ENCODE measurements at regions not wholly inside any gene's neighbourhood (a gene's known extent, or its start where the extent isn't known, plus 50 kb on each side); places are given as distances from the start of the nearest gene placed in this dataset.

DNA sequence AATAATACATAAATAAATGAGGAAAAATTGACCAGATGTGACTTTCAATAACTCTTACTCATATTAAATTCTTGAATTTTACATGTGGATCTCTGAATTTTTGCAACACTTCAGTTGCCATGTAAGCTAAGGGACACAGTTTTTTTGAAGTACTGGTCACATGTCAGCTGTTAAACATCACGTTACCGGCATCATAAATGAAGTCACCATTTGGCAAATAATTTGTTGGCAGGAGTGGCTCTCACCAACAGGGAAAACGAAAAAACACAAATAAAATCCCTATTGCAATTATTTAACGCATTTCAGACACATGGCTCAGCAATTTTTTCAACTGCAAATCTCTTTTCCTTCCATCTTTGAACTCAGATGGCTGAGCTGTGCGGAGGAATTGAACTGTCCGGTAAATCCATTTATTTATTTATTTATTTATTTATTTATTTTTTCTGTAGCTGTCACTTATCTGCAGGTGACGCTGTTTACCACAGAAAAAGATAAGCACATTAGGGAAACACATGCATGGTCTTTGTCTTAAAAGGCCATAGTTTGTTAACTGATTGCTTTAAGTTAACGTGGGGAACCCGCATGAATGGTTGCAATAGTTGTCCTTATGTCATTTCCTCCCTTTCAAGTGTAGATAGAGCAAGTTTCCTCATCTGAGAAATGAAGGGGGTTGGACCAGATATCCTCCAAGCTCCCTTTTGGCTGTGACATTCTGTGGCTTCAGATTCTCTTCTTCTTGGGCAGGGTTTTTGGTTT lies 64.7 kb upstream of the JAZF1 start:
- Mint-ChIP-seq H3K27me3 (ENCODE audit: low read depth) (no peaks in the 10 kb centered on the region), H3K9me3 (peaks cover 6% of the 10 kb centered on the region), H3K36me3 (ENCODE audit: low read depth) (peaks cover 2% of the 10 kb centered on the region), H3K4me1 (no peaks in the 10 kb centered on the region), H3K4me3 (no peak overlapping the region), H3K27ac (ENCODE audit: unreplicated experiment) (no peak overlapping the region)
- TF ChIP-seq, protein P1, sequence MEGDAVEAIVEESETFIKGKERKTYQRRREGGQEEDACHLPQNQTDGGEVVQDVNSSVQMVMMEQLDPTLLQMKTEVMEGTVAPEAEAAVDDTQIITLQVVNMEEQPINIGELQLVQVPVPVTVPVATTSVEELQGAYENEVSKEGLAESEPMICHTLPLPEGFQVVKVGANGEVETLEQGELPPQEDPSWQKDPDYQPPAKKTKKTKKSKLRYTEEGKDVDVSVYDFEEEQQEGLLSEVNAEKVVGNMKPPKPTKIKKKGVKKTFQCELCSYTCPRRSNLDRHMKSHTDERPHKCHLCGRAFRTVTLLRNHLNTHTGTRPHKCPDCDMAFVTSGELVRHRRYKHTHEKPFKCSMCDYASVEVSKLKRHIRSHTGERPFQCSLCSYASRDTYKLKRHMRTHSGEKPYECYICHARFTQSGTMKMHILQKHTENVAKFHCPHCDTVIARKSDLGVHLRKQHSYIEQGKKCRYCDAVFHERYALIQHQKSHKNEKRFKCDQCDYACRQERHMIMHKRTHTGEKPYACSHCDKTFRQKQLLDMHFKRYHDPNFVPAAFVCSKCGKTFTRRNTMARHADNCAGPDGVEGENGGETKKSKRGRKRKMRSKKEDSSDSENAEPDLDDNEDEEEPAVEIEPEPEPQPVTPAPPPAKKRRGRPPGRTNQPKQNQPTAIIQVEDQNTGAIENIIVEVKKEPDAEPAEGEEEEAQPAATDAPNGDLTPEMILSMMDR (conservative IDR thresholded peaks at IDR 0.05), result no peak
- DNase-seq (ENCODE audit: low read depth, low spot score), result no peak

DNA sequence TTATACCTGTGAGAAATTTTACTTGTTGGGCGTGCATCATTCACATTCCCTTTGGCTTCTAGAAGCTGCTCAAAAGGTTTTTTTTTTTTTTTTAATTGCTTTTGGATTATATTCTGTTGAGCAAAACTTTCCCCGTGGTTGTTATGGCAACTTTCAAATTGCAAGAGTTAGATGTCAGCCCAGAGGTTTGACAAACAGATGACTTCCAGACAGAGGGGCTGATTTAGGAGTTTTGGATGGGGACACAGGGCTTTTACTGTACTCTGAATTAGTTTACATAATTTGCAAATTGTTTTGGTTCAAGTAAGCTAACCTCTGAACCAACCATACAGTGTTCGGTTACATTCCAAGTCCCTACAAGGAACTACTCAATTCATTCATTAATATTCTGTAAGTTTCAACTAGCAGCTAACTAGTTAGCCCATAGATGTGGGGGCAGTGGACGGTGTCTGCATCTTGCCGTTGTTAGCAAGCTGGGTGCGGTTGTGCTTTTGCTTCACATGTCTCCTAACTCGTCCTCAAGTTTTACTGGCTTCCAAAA lies 66.4 kb upstream of the JAZF1 start:
- Mint-ChIP-seq H3K4me3 (no peak overlapping the region), H3K27me3 (ENCODE audit: low read depth) (no peaks in the 10 kb centered on the region), H3K36me3 (ENCODE audit: low read depth) (peaks cover 2% of the 10 kb centered on the region), H3K27ac (ENCODE audit: unreplicated experiment) (no peak overlapping the region), H3K9me3 (peaks cover 6% of the 10 kb centered on the region), H3K4me1 (no peaks in the 10 kb centered on the region)
- TF ChIP-seq, protein P1 (conservative IDR thresholded peaks at IDR 0.05), result no peak
- no peak for DNase-seq (ENCODE audit: low read depth, low spot score)

DNA sequence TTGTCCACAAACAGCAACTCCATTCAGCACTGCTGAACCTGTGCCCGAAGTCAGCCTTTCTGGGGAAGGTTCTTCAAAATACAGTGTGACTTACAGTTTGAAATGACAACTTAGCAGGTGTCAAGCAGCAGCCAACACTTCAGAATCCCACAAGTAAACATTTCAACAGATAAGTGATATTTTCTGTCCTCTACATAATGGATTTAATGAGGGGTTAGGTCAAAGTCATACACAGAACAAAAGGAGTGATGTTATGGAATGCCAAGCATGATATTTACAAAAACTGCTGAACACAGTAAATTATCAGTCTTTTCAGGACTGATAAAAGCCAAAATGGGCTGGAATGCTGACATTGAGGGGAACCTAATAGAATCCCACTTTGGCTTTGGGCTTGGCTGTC lies 77.6 kb upstream of the JAZF1 start:
- TF ChIP-seq, protein P1 (conservative IDR thresholded peaks at IDR 0.05), result no peak
- DNase-seq (ENCODE audit: low read depth, low spot score), result no peak
- H3K4me3 Mint-ChIP-seq, result no peak overlapping the region
- H3K27me3 Mint-ChIP-seq (ENCODE audit: low read depth), result no peaks in the 10 kb centered on the region
- no peaks in the 10 kb centered on the region for H3K4me1 Mint-ChIP-seq
- H3K27ac Mint-ChIP-seq (ENCODE audit: unreplicated experiment), result no peak overlapping the region
- no peaks in the 10 kb centered on the region for H3K9me3 Mint-ChIP-seq
- peaks cover 3% of the 10 kb centered on the region for H3K36me3 Mint-ChIP-seq (ENCODE audit: low read depth)

DNA sequence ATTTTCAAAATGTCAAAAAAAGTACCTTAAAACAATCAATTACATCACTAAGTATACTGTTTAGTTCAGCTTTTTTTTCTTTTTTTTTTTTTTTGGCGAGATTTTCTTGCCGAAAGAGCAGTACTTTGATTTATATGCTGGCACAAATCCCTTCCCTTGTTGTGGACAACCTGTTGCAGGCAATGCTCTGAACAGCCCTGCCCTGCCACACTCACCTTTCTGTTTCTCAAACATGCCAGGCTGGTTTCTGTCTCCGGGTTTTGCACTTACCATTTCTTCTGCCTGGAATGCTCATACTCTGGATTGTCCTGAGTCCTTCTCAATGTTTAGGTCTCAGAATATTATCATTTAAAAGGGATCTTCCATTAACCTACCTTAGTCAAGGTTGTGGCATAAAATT lies 80.4 kb upstream of the JAZF1 start:
- Mint-ChIP-seq H3K27ac (ENCODE audit: unreplicated experiment) (no peak overlapping the region), H3K27me3 (ENCODE audit: low read depth) (no peaks in the 10 kb centered on the region), H3K4me3 (no peak overlapping the region), H3K4me1 (no peaks in the 10 kb centered on the region), H3K9me3 (no peaks in the 10 kb centered on the region), H3K36me3 (ENCODE audit: low read depth) (peaks cover 3% of the 10 kb centered on the region)
- no peak for DNase-seq (ENCODE audit: low read depth, low spot score)
- TF ChIP-seq, protein P1 (conservative IDR thresholded peaks at IDR 0.05), result no peak

DNA sequence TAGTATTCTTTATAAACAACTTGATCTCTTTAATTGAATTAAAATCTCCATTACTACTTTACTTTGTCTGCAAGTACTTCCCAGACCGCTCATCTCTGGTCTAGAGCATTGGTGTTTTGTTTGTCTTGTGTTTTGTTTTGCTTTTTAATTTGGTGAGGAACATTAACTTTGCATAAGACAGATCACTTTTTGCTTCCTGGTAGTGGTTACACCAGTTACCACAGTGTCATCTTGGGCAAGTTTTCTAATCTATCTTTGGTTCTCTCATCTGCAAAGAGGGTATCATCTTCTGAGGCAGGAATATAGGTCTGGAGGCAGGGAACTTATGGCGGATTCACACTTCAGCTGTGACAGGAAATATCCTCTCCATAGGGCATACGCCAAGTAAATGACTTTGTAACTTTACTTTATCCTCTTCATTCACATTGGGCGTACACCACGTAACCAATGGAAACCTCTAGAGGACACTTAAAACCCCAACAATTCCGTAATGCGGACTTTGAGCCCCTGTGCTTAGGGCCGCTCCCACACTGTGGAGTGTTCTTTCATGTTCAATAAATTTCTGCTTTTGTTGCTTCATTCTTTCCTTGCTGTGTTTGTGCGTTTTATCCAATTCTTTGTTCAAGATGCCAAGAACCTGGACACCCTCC lies 83.2 kb upstream of the JAZF1 start:
- no peak overlapping the region for H3K4me3 Mint-ChIP-seq
- no peak for DNase-seq (ENCODE audit: low read depth, low spot score)
- TF ChIP-seq, protein P1 (conservative IDR thresholded peaks at IDR 0.05), result no peak
- no peaks in the 10 kb centered on the region for H3K27me3 Mint-ChIP-seq (ENCODE audit: low read depth)
- no peak overlapping the region for H3K27ac Mint-ChIP-seq (ENCODE audit: unreplicated experiment)
- no peaks in the 10 kb centered on the region for H3K4me1 Mint-ChIP-seq
- H3K9me3 Mint-ChIP-seq, result peaks cover 4% of the 10 kb centered on the region
- H3K36me3 Mint-ChIP-seq (ENCODE audit: low read depth), result no peaks in the 10 kb centered on the region
